SK-N-MC (cell line): ENCODE measurements at regions not wholly inside any gene's neighbourhood (a gene's known extent, or its start where the extent isn't known, plus 50 kb on each side); places are given as distances from the start of the nearest gene placed in this dataset.

Experiments used
- EZH2 ChIP-seq: fragments of 200-600 bp; sonication (generic); IDR thresholded peaks from one replicate; pipeline ENCODE4 v1.6.1; 2017; ENCODE audit warnings: antibody characterized with exemption
- POLR2AphosphoS5 ChIP-seq: IDR thresholded peaks from 2 replicates; pipeline ENCODE4 v1.6.1; 2012; ENCODE audit warnings: mild to moderate bottlenecking, low read depth, low read length, borderline replicate concordance

- TF ChIP-seq POLR2AphosphoS5 (no peak), EZH2 (no peak)
Measured at GRCh38 chr3:75329476-75330097, 334.5 kb upstream of the FRG2C start.
